SK-N-MC (cell line): ENCODE measurements at regions not wholly inside any gene's neighbourhood (a gene's known extent, or its start where the extent isn't known, plus 50 kb on each side); places are given as distances from the start of the nearest gene placed in this dataset.

Experiments used
- DNase-seq: peaks from one replicate; pipeline ENCODE4 v3.0.0-alpha.2; 2011; ENCODE audit warnings: low read depth, low spot score
- H3K27ac ChIP-seq: fragments of 200-600 bp; sonication (generic); 2 replicates; pipeline ENCODE4 v1.5.1; 2016; ENCODE audit warnings: mixed run types
- H3K36me3 ChIP-seq: fragments of 200-600 bp; sonication (generic); 2 replicates; pipeline ENCODE4 v1.6.1; 2017; ENCODE audit warnings: antibody characterized with exemption, low read length, mixed read lengths; ENCODE audit not compliant: insufficient read depth
- H3K4me3 ChIP-seq: fragments of 200-600 bp; sonication (generic); 2 replicates; pipeline ENCODE4 v1.5.1; 2016
- H3K9ac ChIP-seq: fragments of 200-600 bp; sonication (generic); 2 replicates; pipeline ENCODE4 v1.8.0; 2017; ENCODE audit warnings: mixed run types, mixed read lengths; ENCODE audit not compliant: insufficient read length
- H3K9me3 ChIP-seq: fragments of 200-600 bp; sonication (generic); 2 replicates; pipeline ENCODE4 v1.6.1; 2017; ENCODE audit warnings: low read depth, mild to moderate bottlenecking, antibody characterized with exemption, low read length, moderate library complexity, mixed read lengths
- EZH2 ChIP-seq: fragments of 200-600 bp; sonication (generic); IDR thresholded peaks from one replicate; pipeline ENCODE4 v1.6.1; 2017; ENCODE audit warnings: antibody characterized with exemption
- FOXP2 ChIP-seq: optimal IDR thresholded peaks from 2 replicates; pipeline ENCODE3; 2011; ENCODE audit warnings: mild to moderate bottlenecking, moderate library complexity; ENCODE audit not compliant: insufficient read depth; ENCODE audit errors: extremely low read length, control extremely low read depth
- POLR2AphosphoS5 ChIP-seq: IDR thresholded peaks from 2 replicates; pipeline ENCODE4 v1.6.1; 2012; ENCODE audit warnings: mild to moderate bottlenecking, low read depth, low read length, borderline replicate concordance

DNA sequence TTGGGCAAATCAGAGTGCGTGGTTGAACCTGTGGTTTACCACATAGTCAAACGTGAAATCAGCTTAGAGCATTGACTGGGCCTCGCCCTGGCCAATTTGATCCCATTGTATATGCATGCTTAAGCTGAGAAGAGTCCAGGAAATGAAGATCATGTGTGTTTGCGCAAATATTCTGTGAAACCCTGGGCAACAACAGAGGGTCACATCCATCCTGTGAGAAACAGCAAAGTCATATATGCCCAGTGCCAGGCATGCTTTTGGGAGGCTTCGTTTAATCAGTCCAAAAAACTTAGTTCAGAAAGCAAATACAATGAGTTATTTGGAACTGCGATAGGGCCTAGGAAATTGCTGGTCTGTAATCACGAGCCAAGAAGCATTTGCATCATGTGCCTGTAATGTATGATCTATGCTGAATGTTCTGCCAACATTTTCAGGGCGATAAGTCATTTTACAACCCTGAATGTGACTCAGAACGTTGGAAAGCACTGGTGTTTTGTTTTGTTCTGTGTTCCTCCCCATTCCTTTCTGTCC is 412.1 kb upstream of the CELF2 start:
- no peak for DNase-seq

DNA sequence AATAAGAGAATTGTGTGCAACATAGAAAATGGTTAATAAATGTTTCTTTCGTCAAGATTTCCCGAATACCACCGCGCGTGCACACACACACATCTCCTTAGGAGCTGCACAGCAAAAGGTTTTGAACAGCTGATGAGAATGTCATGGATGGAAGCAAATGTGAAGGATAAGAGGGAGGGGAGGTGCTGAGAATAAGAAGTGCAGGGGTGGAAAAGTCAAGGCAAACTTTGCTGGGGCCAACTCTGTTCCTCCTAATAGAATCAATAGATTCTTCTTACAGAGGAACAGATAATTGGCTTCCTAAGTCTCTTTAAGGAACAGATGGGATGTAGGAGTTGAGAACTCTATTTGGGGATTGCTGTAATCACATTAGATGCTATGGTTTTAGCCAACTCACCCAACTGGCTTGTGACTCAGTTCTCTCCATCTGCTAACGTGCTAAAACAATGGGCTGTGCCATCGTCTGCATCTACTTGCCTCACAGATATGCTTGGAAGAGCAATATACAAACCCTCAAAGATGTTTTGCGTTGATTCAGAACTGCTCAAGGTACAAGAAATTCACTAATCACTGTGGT is 408.2 kb upstream of the CELF2 start:
- Histone ChIP-seq H3K36me3 (no peaks in the 10 kb centered on the region), H3K27ac (no peak overlapping the region), H3K4me3 (no peak overlapping the region), H3K9ac (no peak overlapping the region), H3K9me3 (no peaks in the 10 kb centered on the region)
- no peak for DNase-seq
- no peak for TF ChIP-seq FOXP2
- no peak for TF ChIP-seq POLR2AphosphoS5
- no peak for TF ChIP-seq EZH2

More for the DNA sequence above, 412.1 kb upstream of the CELF2 start:
- H3K9me3 ChIP-seq = no peaks in the 10 kb centered on the region
- TF ChIP-seq EZH2 = no peak
- TF ChIP-seq POLR2AphosphoS5 = no peak
- no peak for TF ChIP-seq FOXP2
- H3K27ac ChIP-seq = no peak overlapping the region
- no peaks in the 10 kb centered on the region for H3K36me3 ChIP-seq
- H3K9ac ChIP-seq = no peak overlapping the region
- no peak overlapping the region for H3K4me3 ChIP-seq

DNA sequence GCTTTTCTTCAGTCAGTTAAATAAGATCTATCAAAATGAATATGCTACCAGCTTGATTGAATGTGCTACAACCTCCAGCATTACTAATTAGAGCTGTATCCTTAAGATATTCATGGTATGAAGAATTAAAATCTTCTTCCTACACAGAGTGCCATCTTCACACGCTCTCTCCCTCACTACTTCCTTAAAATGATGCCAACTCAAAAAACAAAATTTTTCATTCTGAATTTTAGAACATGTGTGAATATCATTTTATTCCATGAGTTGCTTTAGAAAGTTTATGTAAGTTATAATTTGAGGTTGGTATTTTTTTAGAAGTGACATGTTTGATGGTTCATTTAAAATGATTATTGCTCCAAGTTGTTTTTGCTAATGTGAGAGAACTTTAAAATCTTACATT is 407.5 kb upstream of the CELF2 start:
- TF ChIP-seq EZH2 (no peak), FOXP2 (no peak), POLR2AphosphoS5 (no peak)
- H3K36me3 ChIP-seq = no peaks in the 10 kb centered on the region

DNA sequence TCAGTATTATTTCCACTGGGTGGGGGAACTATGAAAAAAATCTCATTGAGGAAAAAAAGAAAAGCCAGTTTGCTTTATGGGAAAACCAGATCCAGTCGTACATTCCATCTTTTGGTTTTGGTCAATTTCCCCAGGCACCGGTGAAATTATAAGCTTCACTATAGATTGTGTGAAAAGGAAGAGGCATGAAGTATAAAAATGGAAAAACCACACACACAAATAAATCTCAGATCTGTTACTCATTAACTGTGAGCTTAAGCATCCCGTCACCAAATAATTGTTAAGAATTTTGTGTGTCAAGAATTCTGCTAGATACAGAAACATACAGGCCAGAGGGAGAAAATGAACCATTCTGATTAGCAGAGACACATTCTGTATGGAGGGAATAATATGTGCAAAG is 405.5 kb upstream of the CELF2 start:
- H3K9me3 ChIP-seq = no peaks in the 10 kb centered on the region
- no peak for DNase-seq
- TF ChIP-seq EZH2 (no peak), FOXP2 (no peak), POLR2AphosphoS5 (no peak)
- no peak overlapping the region for H3K9ac ChIP-seq
- no peak overlapping the region for H3K4me3 ChIP-seq
- H3K27ac ChIP-seq = no peak overlapping the region
- H3K36me3 ChIP-seq = no peaks in the 10 kb centered on the region

More for the DNA sequence above, 407.5 kb upstream of the CELF2 start:
- no peak overlapping the region for H3K4me3 ChIP-seq
- no peak for DNase-seq
- no peaks in the 10 kb centered on the region for H3K9me3 ChIP-seq
- no peak overlapping the region for H3K9ac ChIP-seq
- H3K27ac ChIP-seq = no peak overlapping the region

DNA sequence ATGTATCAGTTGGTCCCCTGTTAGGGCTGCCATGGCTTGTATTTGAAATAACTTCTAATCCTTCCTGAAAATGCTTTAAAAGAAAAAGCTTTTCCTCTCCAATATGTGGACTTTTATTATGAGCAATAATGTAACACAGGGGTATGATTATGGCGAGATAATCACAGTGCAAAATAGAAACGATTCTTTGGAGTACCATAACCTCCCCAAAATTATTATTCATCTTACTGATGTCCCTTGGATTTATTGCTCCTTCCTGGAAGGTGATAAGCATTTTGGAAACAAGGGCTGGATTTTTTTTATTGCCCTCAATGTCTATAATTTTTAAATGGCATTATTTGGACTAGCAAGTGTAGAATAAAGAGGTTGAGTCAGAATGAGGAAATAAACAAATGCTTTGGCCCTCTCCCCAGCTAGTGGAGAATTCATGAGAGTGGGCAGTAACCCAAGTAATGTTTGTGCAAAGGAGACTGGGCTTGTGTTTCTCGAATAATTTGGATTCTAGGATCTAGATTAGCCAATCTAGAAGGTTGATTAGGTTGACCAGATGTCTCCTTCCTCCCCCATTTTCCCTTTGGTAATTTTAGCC is 403.9 kb upstream of the CELF2 start:
- Histone ChIP-seq H3K4me3 (no peak overlapping the region), H3K9me3 (no peaks in the 10 kb centered on the region), H3K27ac (no peak overlapping the region)

DNA sequence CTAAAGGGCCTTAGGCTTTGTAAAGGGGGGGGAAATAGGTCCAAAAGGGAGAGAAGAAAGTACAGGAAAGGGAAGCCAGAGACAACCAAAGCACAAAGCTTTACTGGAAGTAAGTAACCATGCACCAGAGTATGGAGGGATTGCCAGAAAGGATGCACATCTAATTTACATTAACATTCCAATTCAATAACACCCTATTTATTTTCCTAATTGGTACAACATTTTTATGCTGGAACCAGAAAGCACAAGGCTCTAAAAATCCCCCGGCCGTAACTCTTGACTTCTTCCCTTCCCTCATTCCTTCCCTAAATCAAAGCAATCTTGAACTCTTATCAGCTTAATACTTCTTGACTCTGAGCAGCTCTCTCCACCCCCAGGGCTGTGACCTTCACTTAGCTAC is 400.0 kb upstream of the CELF2 start:
- H3K9ac ChIP-seq = no peak overlapping the region
- H3K9me3 ChIP-seq = no peaks in the 10 kb centered on the region

More for the DNA sequence above, 403.9 kb upstream of the CELF2 start:
- Histone ChIP-seq H3K36me3 (no peaks in the 10 kb centered on the region), H3K9ac (no peak overlapping the region)
- TF ChIP-seq POLR2AphosphoS5 = no peak
- no peak for TF ChIP-seq FOXP2
- no peak for TF ChIP-seq EZH2
- no peak for DNase-seq

DNA sequence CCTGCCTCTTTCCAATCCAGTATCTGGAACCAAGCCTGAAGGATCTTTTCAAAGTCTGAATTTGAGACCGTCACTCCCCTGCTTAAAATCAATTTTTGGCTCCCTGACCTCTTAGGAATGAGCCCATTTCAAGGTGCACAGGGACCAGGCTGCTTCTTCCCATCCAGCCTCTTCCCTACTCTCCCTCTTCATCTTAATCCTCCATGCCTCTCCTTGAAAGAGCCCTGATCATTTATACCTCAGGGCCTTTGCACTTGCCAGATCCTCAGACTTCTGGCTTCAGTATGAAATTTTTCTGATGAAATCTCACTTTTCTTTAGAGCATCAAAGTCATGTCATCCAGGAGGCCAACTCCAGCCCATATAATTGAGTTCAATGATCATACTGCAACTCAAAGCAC is 399.5 kb upstream of the CELF2 start:
- no peak overlapping the region for H3K27ac ChIP-seq
- H3K4me3 ChIP-seq = no peak overlapping the region
- TF ChIP-seq EZH2 (no peak), FOXP2 (no peak), POLR2AphosphoS5 (no peak)
- no peaks in the 10 kb centered on the region for H3K36me3 ChIP-seq
- no peak for DNase-seq
- no peak overlapping the region for H3K9ac ChIP-seq
- H3K9me3 ChIP-seq = no peaks in the 10 kb centered on the region

More for the DNA sequence above, 400.0 kb upstream of the CELF2 start:
- no peak overlapping the region for H3K4me3 ChIP-seq
- TF ChIP-seq POLR2AphosphoS5 = no peak
- no peak for DNase-seq
- H3K27ac ChIP-seq = no peak overlapping the region
- no peaks in the 10 kb centered on the region for H3K36me3 ChIP-seq

DNA sequence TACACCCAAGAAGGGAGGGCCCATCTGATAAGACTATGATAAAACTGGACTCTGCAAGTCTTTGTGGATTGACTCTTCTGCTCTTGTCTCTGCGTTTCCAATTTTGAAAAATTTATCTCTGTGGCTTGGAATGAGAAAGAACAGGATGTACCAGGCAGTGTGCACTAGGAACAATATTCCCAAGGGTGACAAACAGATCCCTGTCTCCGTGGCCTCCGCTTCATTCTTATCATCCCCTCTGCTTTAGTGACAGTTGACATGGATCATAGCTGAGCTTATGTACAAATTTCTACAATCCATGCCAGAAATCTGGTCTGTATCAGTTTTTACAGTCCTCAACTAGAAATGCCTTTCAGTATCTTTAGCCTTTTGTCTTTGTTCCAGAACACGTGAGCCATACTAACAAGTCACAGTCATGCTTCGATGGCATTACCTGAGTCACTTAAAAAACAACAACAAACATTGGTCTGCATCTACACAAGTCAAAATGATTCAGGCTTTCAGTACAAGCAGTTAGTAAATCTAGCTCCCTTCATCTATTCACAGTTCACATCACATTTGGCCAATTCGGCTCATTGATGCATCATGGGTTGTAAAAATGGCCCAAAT is 393.6 kb upstream of the CELF2 start:
- H3K9me3 ChIP-seq = no peaks in the 10 kb centered on the region
- H3K4me3 ChIP-seq = no peak overlapping the region
- TF ChIP-seq FOXP2 (no peak), EZH2 (no peak), POLR2AphosphoS5 (no peak)
- no peaks in the 10 kb centered on the region for H3K36me3 ChIP-seq
- no peak overlapping the region for H3K9ac ChIP-seq
- no peak overlapping the region for H3K27ac ChIP-seq
- no peak for DNase-seq
